Ishikawa (cell line): ENCODE measurements at regions not wholly inside any gene's neighbourhood (a gene's known extent, or its start where the extent isn't known, plus 50 kb on each side); places are given as distances from the start of the nearest gene placed in this dataset.

Source experiments
- CREB1 ChIP-seq: IDR thresholded peaks from 2 replicates; pipeline ENCODE4 v1.6.1; 2012; ENCODE audit warnings: low read depth
- EGR1 ChIP-seq: IDR thresholded peaks from 2 replicates; pipeline ENCODE4 v1.6.1; 2012
- EP300 ChIP-seq: IDR thresholded peaks from 2 replicates; pipeline ENCODE4 v1.6.1; 2012; ENCODE audit warnings: borderline replicate concordance
- FOXM1 ChIP-seq: IDR thresholded peaks from 2 replicates; pipeline ENCODE4 v1.6.1; 2012; ENCODE audit warnings: low read depth, borderline replicate concordance
- MAX ChIP-seq: IDR thresholded peaks from 2 replicates; pipeline ENCODE4 v1.6.1; 2012
- RAD21 ChIP-seq: IDR thresholded peaks from 2 replicates; pipeline ENCODE4 v1.6.1; 2012; ENCODE audit warnings: low read depth
- REST ChIP-seq: IDR thresholded peaks from 2 replicates; pipeline ENCODE4 v1.6.1; 2012; ENCODE audit warnings: low read depth, mild to moderate bottlenecking
- TCF12 ChIP-seq: IDR thresholded peaks from 2 replicates; pipeline ENCODE4 v1.6.1; 2012; ENCODE audit warnings: low read depth
- USF1 ChIP-seq: IDR thresholded peaks from 2 replicates; pipeline ENCODE4 v1.6.1; 2012

- TF ChIP-seq FOXM1 (no peak), MAX (no peak), TCF12 (no peak), RAD21 (no peak), USF1 (no peak), CREB1 (no peak), REST (no peak), EP300 (no peak), EGR1 (no peak)
These were observed 131.9 kb upstream of the PRNP start for GRCh38 chr20:4554346-4554745.
